HEK293 (cell line): ENCODE measurements at regions not wholly inside any gene's neighbourhood (a gene's known extent, or its start where the extent isn't known, plus 50 kb on each side); places are given as distances from the start of the nearest gene placed in this dataset.

Experiments
- CTCF ChIA-PET: fragments of 350-600 bp; formaldehyde crosslinking; extraction: SDS; loops from one replicate; lab custom pipeline; 2021; ENCODE audit warnings: antibody characterized with exemption; lab: Yijun Ruan, JAX
- POLR2A ChIA-PET: fragments of 300-600 bp; formaldehyde crosslinking; extraction: SDS; loops from one replicate; lab custom pipeline; 2020; ENCODE audit warnings: antibody characterized with exemption, inconsistent platforms; lab: Yijun Ruan, JAX
- H3K27ac ChIP-seq: fragments of 200-500 bp; sonication (Bioruptor generic); 2 replicates; pipeline ENCODE4 v1.5.1; 2014; ENCODE audit warnings: low read depth, low read length, control low read depth, inconsistent platforms; ENCODE audit errors: extremely low read depth
- H3K36me3 ChIP-seq, 2 experiments: fragments of 200-500 bp in 1 of 2; sonication (Bioruptor generic) in 1 of 2; 1 replicate in 1 of 2; 2 replicates in 1 of 2; pipeline ENCODE4 v1.5.1; 2014 to 2017; ENCODE audit warnings: inconsistent platforms in 2 of 2, low read length in 2 of 2; ENCODE audit not compliant: control insufficient read depth in 2 of 2, insufficient read depth in 1 of 2
- H3K4me1 ChIP-seq: fragments of 200-500 bp; sonication (Bioruptor generic); 2 replicates; pipeline ENCODE4 v1.5.1; 2014; ENCODE audit warnings: mild to moderate bottlenecking, low read length, inconsistent platforms; ENCODE audit not compliant: control insufficient read depth, insufficient read depth
- H3K4me3 ChIP-seq: 2 replicates; pipeline ENCODE4 v1.5.1; 2011; ENCODE audit warnings: low read depth, mild to moderate bottlenecking, control low read depth, low read length, moderate library complexity
- H3K9me3 ChIP-seq: fragments of 200-500 bp; sonication (Bioruptor generic); 2 replicates; pipeline ENCODE4 v1.5.1; 2014; ENCODE audit warnings: low read depth, low read length, inconsistent platforms; ENCODE audit not compliant: control insufficient read depth, insufficient read depth
- GLIS2 ChIP-seq: fragments of 450-650 bp; formaldehyde crosslinking; IDR thresholded peaks from 2 replicates; pipeline ENCODE4 v1.5.1; 2016; ENCODE audit warnings: missing biosample characterization, missing genetic modification characterization
- REPIN1 ChIP-seq: fragments of 450-650 bp; formaldehyde crosslinking; IDR thresholded peaks from 2 replicates; pipeline ENCODE4 v1.5.1; 2017; ENCODE audit warnings: missing biosample characterization, missing genetic modification characterization, low read depth
- SP3 ChIP-seq: fragments of 450-650 bp; formaldehyde crosslinking; IDR thresholded peaks from 2 replicates; pipeline ENCODE4 v1.5.1; 2016; ENCODE audit warnings: missing biosample characterization, missing genetic modification characterization
- TCF7L2 ChIP-seq: IDR thresholded peaks from 2 replicates; pipeline ENCODE4 v1.6.1; 2011; ENCODE audit warnings: low read depth, mild to moderate bottlenecking, inconsistent platforms, low read length, moderate library complexity, borderline replicate concordance
- YY1 ChIP-seq: fragments of 450-650 bp; formaldehyde crosslinking; IDR thresholded peaks from 2 replicates; pipeline ENCODE4 v1.5.1; 2018; ENCODE audit warnings: missing biosample characterization, missing genetic modification characterization
- ZBTB8A ChIP-seq: fragments of 450-650 bp; formaldehyde crosslinking; IDR thresholded peaks from 2 replicates; pipeline ENCODE4 v1.5.1; 2016; ENCODE audit warnings: missing biosample characterization, missing genetic modification characterization
- ZNF112 ChIP-seq: fragments of 450-650 bp; formaldehyde crosslinking; IDR thresholded peaks from 2 replicates; pipeline ENCODE4 v1.5.0; 2017; ENCODE audit warnings: missing biosample characterization, missing genetic modification characterization
- ZNF133 ChIP-seq: fragments of 450-650 bp; formaldehyde crosslinking; IDR thresholded peaks from 2 replicates; pipeline ENCODE4 v1.5.1; 2016; ENCODE audit warnings: missing biosample characterization, missing genetic modification characterization
- ZNF146 ChIP-seq: fragments of 450-650 bp; formaldehyde crosslinking; IDR thresholded peaks from 2 replicates; pipeline ENCODE4 v1.5.1; 2016; ENCODE audit warnings: missing biosample characterization, missing genetic modification characterization
- ZNF175 ChIP-seq: fragments of 450-650 bp; formaldehyde crosslinking; IDR thresholded peaks from 2 replicates; pipeline ENCODE4 v1.5.1; 2016; ENCODE audit warnings: missing biosample characterization, missing genetic modification characterization
- ZNF202 ChIP-seq: fragments of 450-650 bp; formaldehyde crosslinking; IDR thresholded peaks from 2 replicates; pipeline ENCODE4 v1.5.1; 2016; ENCODE audit warnings: missing biosample characterization, missing genetic modification characterization, borderline replicate concordance
- ZNF211 ChIP-seq: fragments of 450-650 bp; formaldehyde crosslinking; IDR thresholded peaks from 2 replicates; pipeline ENCODE4 v1.5.1; 2016; ENCODE audit warnings: low read depth, missing biosample characterization, missing genetic modification characterization
- ZNF266 ChIP-seq: fragments of 450-650 bp; formaldehyde crosslinking; IDR thresholded peaks from 2 replicates; pipeline ENCODE4 v1.5.1; 2016; ENCODE audit warnings: missing biosample characterization, missing genetic modification characterization, low read depth
- ZNF335 ChIP-seq: fragments of 450-650 bp; formaldehyde crosslinking; conservative IDR thresholded peaks from 2 replicates; pipeline ENCODE4 v1.5.1; 2016; ENCODE audit warnings: missing biosample characterization, missing genetic modification characterization
- ZNF391 ChIP-seq: fragments of 450-650 bp; formaldehyde crosslinking; IDR thresholded peaks from 2 replicates; pipeline ENCODE4 v1.5.1; 2016; ENCODE audit warnings: low read depth, missing biosample characterization, missing genetic modification characterization, borderline replicate concordance
- ZNF394 ChIP-seq: fragments of 450-650 bp; formaldehyde crosslinking; IDR thresholded peaks from 2 replicates; pipeline ENCODE4 v1.5.1; 2016; ENCODE audit warnings: missing biosample characterization, missing genetic modification characterization, mild to moderate bottlenecking, moderate library complexity, borderline replicate concordance
- ZNF596 ChIP-seq: fragments of 450-650 bp; IDR thresholded peaks from 2 replicates; pipeline ENCODE4 v1.5.0; 2018; ENCODE audit warnings: missing biosample characterization, mild to moderate bottlenecking, missing genetic modification characterization, moderate library complexity
- ZNF701 ChIP-seq: fragments of 450-650 bp; formaldehyde crosslinking; IDR thresholded peaks from 2 replicates; pipeline ENCODE4 v1.5.1; 2016; ENCODE audit warnings: missing biosample characterization, missing genetic modification characterization
- ZNF747 ChIP-seq: fragments of 450-650 bp; formaldehyde crosslinking; IDR thresholded peaks from 2 replicates; pipeline ENCODE4 v1.5.1; 2016; ENCODE audit warnings: missing biosample characterization, missing genetic modification characterization
- ZNF777 ChIP-seq: fragments of 450-650 bp; formaldehyde crosslinking; IDR thresholded peaks from 2 replicates; pipeline ENCODE4 v1.5.1; 2017; ENCODE audit warnings: missing biosample characterization, missing genetic modification characterization, borderline replicate concordance
- ZNF791 ChIP-seq: fragments of 450-650 bp; formaldehyde crosslinking; IDR thresholded peaks from 2 replicates; pipeline ENCODE4 v1.5.1; 2016; ENCODE audit warnings: missing biosample characterization, missing genetic modification characterization
- TF ChIP-seq, protein P1 (sequence below): fragments of 450-650 bp; formaldehyde crosslinking; IDR thresholded peaks from 2 replicates; pipeline ENCODE4 v1.5.1; 2016; ENCODE audit warnings: missing biosample characterization, missing genetic modification characterization, borderline replicate concordance
- TF ChIP-seq, protein P2 (sequence below): fragments of 450-650 bp; formaldehyde crosslinking; IDR thresholded peaks from 2 replicates; pipeline ENCODE4 v1.5.1; 2017; ENCODE audit warnings: missing biosample characterization, missing genetic modification characterization
- TF ChIP-seq, protein P3 (sequence below): fragments of 450-650 bp; formaldehyde crosslinking; IDR thresholded peaks from 2 replicates; pipeline ENCODE4 v1.5.1; 2016; ENCODE audit warnings: missing biosample characterization, missing genetic modification characterization
- TF ChIP-seq, protein P4 (sequence below): fragments of 450-650 bp; IDR thresholded peaks from 2 replicates; pipeline ENCODE4 v1.5.1; 2018; ENCODE audit warnings: missing biosample characterization, missing genetic modification characterization
- TF ChIP-seq, protein P5 (sequence below): fragments of 450-650 bp; formaldehyde crosslinking; IDR thresholded peaks from 2 replicates; pipeline ENCODE4 v1.5.1; 2016; ENCODE audit warnings: missing biosample characterization, missing genetic modification characterization

DNA sequence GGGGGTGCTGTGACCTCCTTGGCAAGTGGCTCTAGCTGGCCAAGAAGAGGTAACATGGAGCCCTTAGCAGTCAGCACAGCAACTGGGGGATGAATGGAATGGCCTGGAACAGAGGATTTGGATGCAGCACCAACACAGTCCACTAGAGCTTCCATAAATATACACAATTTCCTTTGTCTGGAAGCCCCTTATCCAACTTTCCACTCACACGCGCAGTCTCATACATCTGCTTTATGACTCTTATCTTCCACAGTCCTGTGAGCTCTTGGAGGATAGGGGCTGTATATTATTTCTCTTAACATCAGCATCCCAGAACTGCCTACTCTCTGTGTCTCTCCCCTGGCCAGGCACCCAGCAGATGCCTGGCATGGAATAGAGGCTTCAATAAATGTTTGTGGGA, 235.6 kb upstream of the MAF start:
- H3K4me1 ChIP-seq = no peaks in the 10 kb centered on the region
- H3K27ac ChIP-seq = no peak overlapping the region
- no peaks in the 10 kb centered on the region for H3K36me3 ChIP-seq
- H3K9me3 ChIP-seq = no peaks in the 10 kb centered on the region
- CTCF ChIA-PET = interaction anchor here (0.9 kb wide), 1 partner anchor 69 kb away, joined by 3 read pairs; no protein-coding TSS in a partner anchor
- H3K4me3 ChIP-seq = no peak overlapping the region
- no peak for TF ChIP-seq ZNF596
- TF ChIP-seq ZNF777 (tag by site-specific recombination) = no peak
- no peak for TF ChIP-seq GLIS2 (tag by site-specific recombination)
- TF ChIP-seq ZBTB8A (tag by site-specific recombination) = no peak
- TF ChIP-seq ZNF112 (tag by site-specific recombination) = no peak
- no peak for TF ChIP-seq ZNF335 (tag by site-specific recombination)
- TF ChIP-seq ZNF202 = no peak
- TF ChIP-seq, protein P1, sequence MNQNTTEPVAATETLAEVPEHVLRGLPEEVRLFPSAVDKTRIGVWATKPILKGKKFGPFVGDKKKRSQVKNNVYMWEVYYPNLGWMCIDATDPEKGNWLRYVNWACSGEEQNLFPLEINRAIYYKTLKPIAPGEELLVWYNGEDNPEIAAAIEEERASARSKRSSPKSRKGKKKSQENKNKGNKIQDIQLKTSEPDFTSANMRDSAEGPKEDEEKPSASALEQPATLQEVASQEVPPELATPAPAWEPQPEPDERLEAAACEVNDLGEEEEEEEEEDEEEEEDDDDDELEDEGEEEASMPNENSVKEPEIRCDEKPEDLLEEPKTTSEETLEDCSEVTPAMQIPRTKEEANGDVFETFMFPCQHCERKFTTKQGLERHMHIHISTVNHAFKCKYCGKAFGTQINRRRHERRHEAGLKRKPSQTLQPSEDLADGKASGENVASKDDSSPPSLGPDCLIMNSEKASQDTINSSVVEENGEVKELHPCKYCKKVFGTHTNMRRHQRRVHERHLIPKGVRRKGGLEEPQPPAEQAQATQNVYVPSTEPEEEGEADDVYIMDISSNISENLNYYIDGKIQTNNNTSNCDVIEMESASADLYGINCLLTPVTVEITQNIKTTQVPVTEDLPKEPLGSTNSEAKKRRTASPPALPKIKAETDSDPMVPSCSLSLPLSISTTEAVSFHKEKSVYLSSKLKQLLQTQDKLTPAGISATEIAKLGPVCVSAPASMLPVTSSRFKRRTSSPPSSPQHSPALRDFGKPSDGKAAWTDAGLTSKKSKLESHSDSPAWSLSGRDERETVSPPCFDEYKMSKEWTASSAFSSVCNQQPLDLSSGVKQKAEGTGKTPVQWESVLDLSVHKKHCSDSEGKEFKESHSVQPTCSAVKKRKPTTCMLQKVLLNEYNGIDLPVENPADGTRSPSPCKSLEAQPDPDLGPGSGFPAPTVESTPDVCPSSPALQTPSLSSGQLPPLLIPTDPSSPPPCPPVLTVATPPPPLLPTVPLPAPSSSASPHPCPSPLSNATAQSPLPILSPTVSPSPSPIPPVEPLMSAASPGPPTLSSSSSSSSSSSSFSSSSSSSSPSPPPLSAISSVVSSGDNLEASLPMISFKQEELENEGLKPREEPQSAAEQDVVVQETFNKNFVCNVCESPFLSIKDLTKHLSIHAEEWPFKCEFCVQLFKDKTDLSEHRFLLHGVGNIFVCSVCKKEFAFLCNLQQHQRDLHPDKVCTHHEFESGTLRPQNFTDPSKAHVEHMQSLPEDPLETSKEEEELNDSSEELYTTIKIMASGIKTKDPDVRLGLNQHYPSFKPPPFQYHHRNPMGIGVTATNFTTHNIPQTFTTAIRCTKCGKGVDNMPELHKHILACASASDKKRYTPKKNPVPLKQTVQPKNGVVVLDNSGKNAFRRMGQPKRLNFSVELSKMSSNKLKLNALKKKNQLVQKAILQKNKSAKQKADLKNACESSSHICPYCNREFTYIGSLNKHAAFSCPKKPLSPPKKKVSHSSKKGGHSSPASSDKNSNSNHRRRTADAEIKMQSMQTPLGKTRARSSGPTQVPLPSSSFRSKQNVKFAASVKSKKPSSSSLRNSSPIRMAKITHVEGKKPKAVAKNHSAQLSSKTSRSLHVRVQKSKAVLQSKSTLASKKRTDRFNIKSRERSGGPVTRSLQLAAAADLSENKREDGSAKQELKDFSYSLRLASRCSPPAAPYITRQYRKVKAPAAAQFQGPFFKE = no peak
- TF ChIP-seq ZNF133 (tag by site-specific recombination) = no peak
- TF ChIP-seq REPIN1 (tag by site-specific recombination) = no peak
- no peak for TF ChIP-seq SP3 (tag by site-specific recombination)
- no peak for TF ChIP-seq ZNF211 (tag by site-specific recombination)
- no peak for TF ChIP-seq ZNF791 (tag by site-specific recombination)
- TF ChIP-seq ZNF701 (tag by site-specific recombination) = no peak
- TF ChIP-seq ZNF175 (tag by site-specific recombination) = no peak
- TF ChIP-seq ZNF747 (tag by site-specific recombination) = no peak
- TF ChIP-seq, protein P2, sequence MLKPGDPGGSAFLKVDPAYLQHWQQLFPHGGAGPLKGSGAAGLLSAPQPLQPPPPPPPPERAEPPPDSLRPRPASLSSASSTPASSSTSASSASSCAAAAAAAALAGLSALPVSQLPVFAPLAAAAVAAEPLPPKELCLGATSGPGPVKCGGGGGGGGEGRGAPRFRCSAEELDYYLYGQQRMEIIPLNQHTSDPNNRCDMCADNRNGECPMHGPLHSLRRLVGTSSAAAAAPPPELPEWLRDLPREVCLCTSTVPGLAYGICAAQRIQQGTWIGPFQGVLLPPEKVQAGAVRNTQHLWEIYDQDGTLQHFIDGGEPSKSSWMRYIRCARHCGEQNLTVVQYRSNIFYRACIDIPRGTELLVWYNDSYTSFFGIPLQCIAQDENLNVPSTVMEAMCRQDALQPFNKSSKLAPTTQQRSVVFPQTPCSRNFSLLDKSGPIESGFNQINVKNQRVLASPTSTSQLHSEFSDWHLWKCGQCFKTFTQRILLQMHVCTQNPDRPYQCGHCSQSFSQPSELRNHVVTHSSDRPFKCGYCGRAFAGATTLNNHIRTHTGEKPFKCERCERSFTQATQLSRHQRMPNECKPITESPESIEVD = no peak
- TF ChIP-seq, protein P3, sequence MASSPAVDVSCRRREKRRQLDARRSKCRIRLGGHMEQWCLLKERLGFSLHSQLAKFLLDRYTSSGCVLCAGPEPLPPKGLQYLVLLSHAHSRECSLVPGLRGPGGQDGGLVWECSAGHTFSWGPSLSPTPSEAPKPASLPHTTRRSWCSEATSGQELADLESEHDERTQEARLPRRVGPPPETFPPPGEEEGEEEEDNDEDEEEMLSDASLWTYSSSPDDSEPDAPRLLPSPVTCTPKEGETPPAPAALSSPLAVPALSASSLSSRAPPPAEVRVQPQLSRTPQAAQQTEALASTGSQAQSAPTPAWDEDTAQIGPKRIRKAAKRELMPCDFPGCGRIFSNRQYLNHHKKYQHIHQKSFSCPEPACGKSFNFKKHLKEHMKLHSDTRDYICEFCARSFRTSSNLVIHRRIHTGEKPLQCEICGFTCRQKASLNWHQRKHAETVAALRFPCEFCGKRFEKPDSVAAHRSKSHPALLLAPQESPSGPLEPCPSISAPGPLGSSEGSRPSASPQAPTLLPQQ (tag by site-specific recombination) = no peak
- TF ChIP-seq, all 188 proteins: peak for 0
- POLR2A ChIA-PET = interaction anchor here (0.5 kb wide), 1 partner anchor 8 kb away, joined by 3 read pairs; no protein-coding TSS in a partner anchor

DNA sequence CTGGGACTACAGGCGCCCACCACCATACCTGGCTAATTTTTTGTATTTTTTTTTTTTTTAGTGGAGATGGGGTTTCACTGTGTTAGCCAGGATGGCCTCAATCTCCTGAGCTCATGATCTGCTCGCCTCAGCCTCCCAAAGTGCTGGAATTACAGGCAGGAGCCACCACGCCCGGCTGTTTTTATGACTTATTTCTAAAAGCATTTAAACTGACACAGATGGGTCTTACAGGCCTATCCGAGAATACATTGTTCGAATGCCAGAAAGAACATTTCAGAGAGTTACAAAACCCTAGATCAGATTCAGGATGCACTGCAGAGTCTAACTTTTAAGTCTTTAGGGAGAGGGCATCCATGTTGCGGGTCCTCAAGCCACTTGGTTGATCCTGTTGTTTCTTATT, 234.7 kb upstream of the MAF start:
- POLR2A ChIA-PET = no interaction called here
- H3K27ac ChIP-seq = no peak overlapping the region
- H3K4me1 ChIP-seq = no peaks in the 10 kb centered on the region
- H3K9me3 ChIP-seq = no peaks in the 10 kb centered on the region
- CTCF ChIA-PET = interaction anchor here (0.9 kb wide), 1 partner anchor 68 kb away, joined by 3 read pairs; no protein-coding TSS in a partner anchor
- no peaks in the 10 kb centered on the region for H3K36me3 ChIP-seq
- no peak overlapping the region for H3K4me3 ChIP-seq
- TF ChIP-seq ZNF266 (tag by site-specific recombination) = no peak
- TF ChIP-seq TCF7L2 = no peak
- TF ChIP-seq YY1 (tag by site-specific recombination) = no peak
- TF ChIP-seq, protein P4, sequence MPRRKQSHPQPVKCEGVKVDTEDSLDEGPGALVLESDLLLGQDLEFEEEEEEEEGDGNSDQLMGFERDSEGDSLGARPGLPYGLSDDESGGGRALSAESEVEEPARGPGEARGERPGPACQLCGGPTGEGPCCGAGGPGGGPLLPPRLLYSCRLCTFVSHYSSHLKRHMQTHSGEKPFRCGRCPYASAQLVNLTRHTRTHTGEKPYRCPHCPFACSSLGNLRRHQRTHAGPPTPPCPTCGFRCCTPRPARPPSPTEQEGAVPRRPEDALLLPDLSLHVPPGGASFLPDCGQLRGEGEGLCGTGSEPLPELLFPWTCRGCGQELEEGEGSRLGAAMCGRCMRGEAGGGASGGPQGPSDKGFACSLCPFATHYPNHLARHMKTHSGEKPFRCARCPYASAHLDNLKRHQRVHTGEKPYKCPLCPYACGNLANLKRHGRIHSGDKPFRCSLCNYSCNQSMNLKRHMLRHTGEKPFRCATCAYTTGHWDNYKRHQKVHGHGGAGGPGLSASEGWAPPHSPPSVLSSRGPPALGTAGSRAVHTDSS (tag by site-specific recombination) = no peak
- TF ChIP-seq ZNF146 (tag by site-specific recombination) = no peak
- TF ChIP-seq ZNF394 (tag by site-specific recombination) = no peak
- TF ChIP-seq ZNF391 (tag by site-specific recombination) = no peak
- TF ChIP-seq, protein P5, sequence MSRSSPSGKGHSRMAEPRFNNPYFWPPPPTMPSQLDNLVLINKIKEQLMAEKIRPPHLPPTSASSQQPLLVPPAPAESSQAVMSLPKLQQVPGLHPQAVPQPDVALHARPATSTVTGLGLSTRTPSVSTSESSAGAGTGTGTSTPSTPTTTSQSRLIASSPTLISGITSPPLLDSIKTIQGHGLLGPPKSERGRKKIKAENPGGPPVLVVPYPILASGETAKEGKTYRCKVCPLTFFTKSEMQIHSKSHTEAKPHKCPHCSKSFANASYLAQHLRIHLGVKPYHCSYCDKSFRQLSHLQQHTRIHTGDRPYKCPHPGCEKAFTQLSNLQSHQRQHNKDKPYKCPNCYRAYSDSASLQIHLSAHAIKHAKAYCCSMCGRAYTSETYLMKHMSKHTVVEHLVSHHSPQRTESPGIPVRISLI = no peak
